GM12864 (cell line): ENCODE measurements at regions not wholly inside any gene's neighbourhood (a gene's known extent, or its start where the extent isn't known, plus 50 kb on each side); places are given as distances from the start of the nearest gene placed in this dataset.
A peak's percentile ranks its signal among the peaks of the same experiment; 100 is the strongest.
"Not testable (repeated sequence)": the region's sequence is repeated elsewhere in the genome, so short reads cannot be mapped to it uniquely, and the experiment has no call there.

ENCODE experiments used
- DNase-seq: peaks from one replicate; pipeline ENCODE4 v3.0.0-alpha.2; 2011; ENCODE audit warnings: low read depth
- H3K4me3 ChIP-seq: 2 replicates; pipeline ENCODE4 v1.5.1; 2011; ENCODE audit warnings: mild to moderate bottlenecking, low read depth, low read length, control low read depth
- CTCF ChIP-seq: IDR thresholded peaks from 2 replicates; pipeline ENCODE4 v1.5.1; 2011; ENCODE audit warnings: low read depth, mild to moderate bottlenecking, moderate library complexity, low read length, control low read depth, inconsistent platforms; ENCODE audit errors: missing control alignments

- H3K4me3 ChIP-seq = no peak overlapping the region; the same call in 1 of the 2 replicates
- TF ChIP-seq CTCF = no peak
- DNase-seq = no peak
Observed at GRCh38 chr1:101408212-101409042, 171.6 kb downstream of the S1PR1 start.

DNA sequence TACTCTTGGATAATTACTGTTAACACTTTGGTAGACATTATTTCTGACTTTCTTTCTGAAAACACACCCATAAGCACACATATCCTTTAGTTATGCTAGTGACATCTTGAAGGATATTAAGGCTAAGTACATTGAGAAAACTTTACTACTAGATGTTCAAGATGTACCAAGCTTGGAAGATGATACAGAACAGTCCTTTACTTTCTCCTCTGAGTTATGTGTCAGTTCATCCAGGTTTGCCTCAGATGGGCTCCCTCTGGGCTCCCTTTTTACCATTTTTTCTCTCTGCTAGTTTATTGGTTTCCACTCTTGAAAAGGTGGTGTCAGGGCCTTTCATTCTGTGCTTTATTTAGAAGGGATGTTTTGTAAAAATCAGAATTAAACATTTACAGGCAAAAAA lies 172.3 kb downstream of the S1PR1 start:
- peak overlapping the region; percentile 33; the same call in 1 of the 2 replicates for H3K4me3 ChIP-seq
- no peak for TF ChIP-seq CTCF
- no peak for DNase-seq

DNA sequence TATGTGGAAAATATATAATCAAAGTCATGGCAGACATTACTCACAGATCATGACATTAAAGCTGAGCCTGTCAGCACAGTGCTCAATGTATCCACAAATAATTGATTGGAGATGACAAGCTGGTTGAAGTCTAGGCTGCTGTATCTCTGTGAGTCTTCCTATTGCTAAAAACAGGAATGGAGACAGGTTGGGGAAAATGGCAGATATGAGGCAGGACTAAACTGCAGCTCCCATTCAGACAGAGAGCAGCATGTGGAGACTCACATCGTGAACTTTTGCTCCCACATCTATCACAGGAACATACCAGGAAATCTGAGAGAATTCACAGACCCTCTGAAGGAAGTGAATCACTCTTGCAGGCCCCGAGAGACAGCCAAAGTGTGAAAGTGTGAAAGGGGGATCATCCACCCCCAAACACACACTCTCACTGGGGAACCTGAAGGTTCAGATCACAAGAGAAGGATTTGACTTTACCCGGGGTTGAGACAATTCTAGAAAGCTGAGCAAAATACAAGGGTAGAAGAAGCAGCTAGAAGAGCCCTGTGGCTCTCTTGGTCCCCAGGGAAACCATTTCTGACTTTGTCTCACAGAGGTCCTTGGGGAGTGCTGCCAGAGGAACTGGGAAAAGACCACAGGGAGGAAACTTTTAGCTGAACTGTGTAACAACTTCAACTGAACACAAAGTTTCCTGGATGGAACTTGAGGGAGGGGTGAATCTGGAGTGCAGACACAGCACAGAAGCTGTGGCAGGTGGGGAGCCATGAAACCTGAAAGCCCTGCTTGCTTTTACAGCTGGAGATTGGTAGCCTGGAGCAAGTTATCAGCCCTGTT lies 173.4 kb downstream of the S1PR1 start:
- H3K4me3 ChIP-seq = no peak overlapping the region; the same call in 1 of the 2 replicates
- TF ChIP-seq CTCF = no peak
- DNase-seq = peak; percentile 75

GRCh38 chr1:101420406-101420805 lies 183.6 kb downstream of the S1PR1 start:
- H3K4me3 ChIP-seq = no peak overlapping the region
- DNase-seq = no peak
- no peak for TF ChIP-seq CTCF

- H3K4me3 ChIP-seq, DNase-seq: not testable (repeated sequence)
Observed at GRCh38 chr1:101428083-101428482, 191.3 kb downstream of the S1PR1 start.

- H3K4me3 ChIP-seq = no peak overlapping the region
- TF ChIP-seq CTCF = no peak
- DNase-seq = no peak
Observed at GRCh38 chr1:101428562-101428961, 191.7 kb downstream of the S1PR1 start.

GRCh38 chr1:101431956-101432510 lies 195.2 kb downstream of the S1PR1 start:
- TF ChIP-seq CTCF = no peak
- no peak overlapping the region for H3K4me3 ChIP-seq
- DNase-seq = no peak
